ENCODE measurements at regions not wholly inside any gene's neighbourhood (a gene's known extent, or its start where the extent isn't known, plus 50 kb on each side); places are given as distances from the start of the nearest gene placed in this dataset.

DNA sequence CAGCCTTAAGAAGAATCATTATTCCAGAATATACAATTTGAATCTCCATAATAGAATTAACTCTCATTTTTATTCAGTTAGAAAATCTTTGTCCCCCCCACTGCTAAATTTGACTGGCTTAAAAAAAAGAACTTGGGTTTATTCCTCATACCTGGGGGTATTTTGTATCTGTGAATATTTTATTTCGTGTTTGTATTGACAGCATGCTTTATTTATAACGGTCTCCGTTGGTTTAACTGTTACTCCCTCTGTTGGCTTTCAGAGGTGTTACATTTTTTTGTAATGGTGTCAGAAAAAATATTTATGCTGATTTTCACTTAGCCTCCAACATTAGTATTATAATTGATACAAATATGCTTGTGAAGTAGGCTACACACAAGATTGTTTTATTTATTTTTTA lies 109.1 kb downstream of the HAUS1 start:
- Histone ChIP-seq H2AFZ (ENCODE audit: low read length) (no peak overlapping the region), H4K8ac (ENCODE audit: extremely low read depth, insufficient read depth, low read length) (no peak overlapping the region), H2BK120ac (replicated peaks; ENCODE audit: low read depth, low read length) (no peak overlapping the region), H3K23ac (ENCODE audit: insufficient read length) (no peak overlapping the region), H3K79me1 (ENCODE audit: low read depth, low read length) (peaks cover 2% of the 10 kb centered on the region; the same call in 1 of the 2 replicates), H4K91ac (replicated peaks; ENCODE audit: insufficient read length, low read length) (no peak overlapping the region), H3K79me2 (ENCODE audit: control insufficient read depth in 1 of 2, insufficient read depth in 2 of 2, low read length in 2 of 2) (peaks cover 0 to 36% of the 10 kb centered on the region in 2 experiments; a peak in 3 of 4 replicates), H3K36me3 (ENCODE audit: control insufficient read depth in 2 of 4, insufficient read depth in 4 of 4, low read length in 3 of 4) (peaks cover 0 to 12% (median 5%) of the 10 kb centered on the region in 4 experiments; a peak in 4 of 8 replicates), H3K23me2 (ENCODE audit: low read depth, low read length) (no peaks in the 10 kb centered on the region), H3K4ac (replicated peaks; ENCODE audit: insufficient read length, low read depth, low read length) (no peak overlapping the region), H3K9ac (replicated peaks in 1 of 4; ENCODE audit: extremely low read depth in 1 of 4, low read depth in 3 of 4, low read length in 3 of 4) (no peak overlapping the region), H3K56ac (replicated peaks; ENCODE audit: insufficient read length, low read depth, low read length) (no peak overlapping the region), H3K27me3 (replicated peaks in 1 of 4; ENCODE audit: control insufficient read depth in 3 of 4, extremely low read depth in 1 of 4, insufficient read depth in 3 of 4, low read length in 3 of 4) (no peaks in the 10 kb centered on the region), H3K4me1 (replicated peaks in 1 of 4; ENCODE audit: control insufficient read depth in 3 of 4, insufficient read depth in 4 of 4, low read length in 3 of 4) (no peaks in the 10 kb centered on the region), H2BK20ac (ENCODE audit: low read length) (no peak overlapping the region), H3K4me3 (ENCODE audit: extremely low read depth in 1 of 4, insufficient read depth in 2 of 4, low read depth in 3 of 4, low read length in 4 of 4) (no peak overlapping the region), H3K27ac (ENCODE audit: low read depth, low read length) (no peak overlapping the region), H2BK12ac (ENCODE audit: low read depth, low read length) (no peak overlapping the region), H3K4me2 (ENCODE audit: insufficient read depth in 1 of 2, low read depth in 2 of 2, low read length in 2 of 2) (no peak overlapping the region), H3K18ac (ENCODE audit: extremely low read depth, low read length) (no peak overlapping the region), H2BK5ac (ENCODE audit: low read depth, low read length) (no peak overlapping the region), H2BK15ac (ENCODE audit: low read length) (no peak overlapping the region), H4K5ac (ENCODE audit: insufficient read length, low read depth, low read length) (no peak overlapping the region), H3K9me3 (ENCODE audit: insufficient read depth in 2 of 2, low read depth in 1 of 2, low read length in 1 of 2) (no peaks in the 10 kb centered on the region), H2AK5ac (ENCODE audit: low read depth, low read length) (no peak overlapping the region), H4K20me1 (replicated peaks in 1 of 2; ENCODE audit: control insufficient read depth in 1 of 2, insufficient read depth in 2 of 2, low read length in 2 of 2) (peaks cover 0 to 4% of the 10 kb centered on the region in 2 experiments), H3K14ac (ENCODE audit: insufficient read length) (no peak overlapping the region)
- DNase-seq (ENCODE audit: low read depth in 1 of 2, low spot score in 2 of 2) (no peak), FAIRE-seq (no peak)
- CTCF ChIA-PET (ENCODE audit: partially characterized antibody), result interaction anchor here (1.0 to 4.7 kb wide), 7 partner anchors 11 to 64 kb away, joined by 4 to 28 read pairs (median 12); a partner anchor contains a TSS
- no peak for TF ChIP-seq JUN (IDR thresholded peaks at IDR 0.05; ENCODE audit: low read depth, low read length)
- no peak for TF ChIP-seq YY1 (IDR thresholded peaks at IDR 0.05; ENCODE audit: low read depth, low read length)
- TF ChIP-seq BRCA1 (IDR thresholded peaks at IDR 0.05; ENCODE audit: low read depth, low read length), result no peak
- no peak for TF ChIP-seq JUND (IDR thresholded peaks at IDR 0.05; ENCODE audit: low read length)
- TF ChIP-seq NANOG (IDR thresholded peaks at IDR 0.05; ENCODE audit: insufficient read depth, low read depth, low read length, poor library complexity, severe bottlenecking), result no peak
- TF ChIP-seq, protein P1, sequence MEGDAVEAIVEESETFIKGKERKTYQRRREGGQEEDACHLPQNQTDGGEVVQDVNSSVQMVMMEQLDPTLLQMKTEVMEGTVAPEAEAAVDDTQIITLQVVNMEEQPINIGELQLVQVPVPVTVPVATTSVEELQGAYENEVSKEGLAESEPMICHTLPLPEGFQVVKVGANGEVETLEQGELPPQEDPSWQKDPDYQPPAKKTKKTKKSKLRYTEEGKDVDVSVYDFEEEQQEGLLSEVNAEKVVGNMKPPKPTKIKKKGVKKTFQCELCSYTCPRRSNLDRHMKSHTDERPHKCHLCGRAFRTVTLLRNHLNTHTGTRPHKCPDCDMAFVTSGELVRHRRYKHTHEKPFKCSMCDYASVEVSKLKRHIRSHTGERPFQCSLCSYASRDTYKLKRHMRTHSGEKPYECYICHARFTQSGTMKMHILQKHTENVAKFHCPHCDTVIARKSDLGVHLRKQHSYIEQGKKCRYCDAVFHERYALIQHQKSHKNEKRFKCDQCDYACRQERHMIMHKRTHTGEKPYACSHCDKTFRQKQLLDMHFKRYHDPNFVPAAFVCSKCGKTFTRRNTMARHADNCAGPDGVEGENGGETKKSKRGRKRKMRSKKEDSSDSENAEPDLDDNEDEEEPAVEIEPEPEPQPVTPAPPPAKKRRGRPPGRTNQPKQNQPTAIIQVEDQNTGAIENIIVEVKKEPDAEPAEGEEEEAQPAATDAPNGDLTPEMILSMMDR (IDR thresholded peaks at IDR 0.05; ENCODE audit: control extremely low read depth in 1 of 3, insufficient read depth in 1 of 3, low read depth in 1 of 3, low read length in 3 of 3), result peak in 2 of 3 experiments; percentile 17 to 42; a peak in 2 of 4 replicates
- TF ChIP-seq ATF3 (IDR thresholded peaks at IDR 0.05; ENCODE audit: insufficient read depth, low read depth, low read length), result no peak
- peak; percentile 34 to 42; a peak in 3 of 4 replicates for TF ChIP-seq RAD21 (IDR thresholded peaks at IDR 0.05 in 1 of 2, conservative IDR thresholded peaks at IDR 0.05 in 1 of 2; ENCODE audit: low read depth in 2 of 2, low read length in 2 of 2)
- WGBS, 2 experiments (ENCODE audit: extremely low coverage in 1 of 2, insufficient coverage in 1 of 2, insufficient read length in 1 of 2, insufficient replicate concordance in 2 of 2, low coverage in 1 of 2, low lambda C conversion rate in 2 of 2, missing lambda C conversion rate in 1 of 2), result 38% methylated on average over 3 of the region's 3 CpGs; no CpG with 5 or more reads in 1 of the 2 experiments
- POLR2A ChIA-PET (ENCODE audit: partially characterized antibody), result no interaction called here

All from H1 (cell line).